Upper lobe of left lung (tissue), 6 donors: ENCODE measurements at regions not wholly inside any gene's neighbourhood (a gene's known extent, or its start where the extent isn't known, plus 50 kb on each side); places are given as distances from the start of the nearest gene placed in this dataset.

ENCODE experiments used
- ATAC-seq, 2 donors: fragments of 200-7000 bp; cut with Tn5 transposase; one replicate each; pipeline ENCODE4 v1.9.1; 2022; ENCODE audit warnings: mild to moderate bottlenecking in 2 of 2, moderate library complexity in 2 of 2; ENCODE audit not compliant: low FRiP score in 2 of 2
- DNase-seq, 2 donors: peaks; one replicate each; pipeline ENCODE4 v3.0.0-alpha.2; 2019 to 2020
- H3K27ac ChIP-seq, 4 donors: fragments of 200-600 bp; sonication (generic); one replicate each; pipeline ENCODE4 v1.5.1; 2016 to 2019
- H3K27me3 ChIP-seq, 4 donors: fragments of 200-600 bp; sonication (generic); one replicate each; pipeline ENCODE4 v1.5.1; 2017 to 2019
- H3K36me3 ChIP-seq, 4 donors: fragments of 200-600 bp; sonication (generic); one replicate each; pipeline ENCODE4 v1.5.1; 2016 to 2019
- H3K4me1 ChIP-seq, 4 donors: fragments of 200-600 bp; sonication (generic); one replicate each; pipeline ENCODE4 v1.5.1; 2018 to 2019
- H3K4me3 ChIP-seq, 4 donors: fragments of 200-600 bp; sonication (generic); one replicate each; pipeline ENCODE4 v1.5.1; 2017 to 2019; ENCODE audit warnings: mild to moderate bottlenecking in 2 of 4, moderate library complexity in 1 of 4
- H3K9me3 ChIP-seq, 4 donors: fragments of 200-600 bp; sonication (generic); one replicate each; pipeline ENCODE4 v1.5.1; 2018 to 2019
- CTCF ChIP-seq, 6 experiments: fragments of 450-650 bp in 4 of 6; fragments of 200-600 bp in 2 of 6; sonication (generic) in 2 of 6; IDR thresholded peaks; one replicate each; pipeline ENCODE4 v1.5.1; 2016 to 2019; ENCODE audit warnings: antibody characterized with exemption in 6 of 6
- EP300 ChIP-seq, 4 donors: sonication (generic); formaldehyde crosslinking; IDR thresholded peaks; one replicate each; pipeline ENCODE4 v1.5.1; 2017; ENCODE audit warnings: antibody characterized with exemption in 4 of 4, control low read depth in 2 of 4
- POLR2A ChIP-seq, 4 donors: fragments of 450-650 bp; IDR thresholded peaks; one replicate each; pipeline ENCODE4 v1.5.1; 2016 to 2017; ENCODE audit warnings: antibody characterized with exemption in 4 of 4, mild to moderate bottlenecking in 2 of 4
- POLR2AphosphoS5 ChIP-seq, 2 donors: sonication (generic); formaldehyde crosslinking; IDR thresholded peaks; one replicate each; pipeline ENCODE4 v1.5.1; 2017; ENCODE audit warnings: antibody characterized with exemption in 2 of 2
- WGBS, 2 donors: methylation state at CpG; one replicate each; pipeline ENCODE4 v1.1.5; 2017 to 2018; 5-methylcytosine and 5-hydroxymethylcytosine counted together
- donor health status: DM: no; HTN: no; CAD: no; lungs with moderate emphysema.
- donor health status: DM: no; HTN: yes; CAD: no; lungs with severe emphysema.

- H3K27me3 ChIP-seq: no peaks in the 10 kb centered on the region
- peaks cover 0 to 5% (median 1%) of the 10 kb centered on the region in 4 donors for H3K4me1 ChIP-seq
- DNase-seq: no peak
- peak overlapping the region in 3 of 4 donors; percentile 22 to 35 (median 24) for H3K27ac ChIP-seq
- H3K36me3 ChIP-seq: no peaks in the 10 kb centered on the region
- no peak for TF ChIP-seq CTCF (IDR thresholded peaks at IDR 0.05)
- no peak for ATAC-seq
- no peaks in the 10 kb centered on the region for H3K9me3 ChIP-seq
- no peak overlapping the region for H3K4me3 ChIP-seq
- 85 to 93% methylated on average over 6 of the region's 6 CpGs for WGBS, 2 donors
Observed at GRCh38 chr9:95757439-95757838, 118.1 kb upstream of the ERCC6L2 start.

- no peaks in the 10 kb centered on the region for H3K9me3 ChIP-seq
- H3K4me3 ChIP-seq: no peak overlapping the region
- WGBS, 2 donors: 46 to 49% methylated on average over 4 of the region's 4 CpGs
- ATAC-seq (peak in 1 of 2 donors; percentile 64), DNase-seq (no peak)
- no peaks in the 10 kb centered on the region for H3K36me3 ChIP-seq
- H3K4me1 ChIP-seq: peaks cover 0 to 8% (median 3%) of the 10 kb centered on the region in 4 donors
- TF ChIP-seq POLR2AphosphoS5 (IDR thresholded peaks at IDR 0.05) (no peak), POLR2A (IDR thresholded peaks at IDR 0.05) (no peak), CTCF (IDR thresholded peaks at IDR 0.05) (no peak), EP300 (IDR thresholded peaks at IDR 0.05) (no peak)
- peak overlapping the region in 3 of 4 donors; percentile 14 to 35 (median 22) for H3K27ac ChIP-seq
- no peaks in the 10 kb centered on the region for H3K27me3 ChIP-seq
Observed at GRCh38 chr9:95756986-95757385, 118.5 kb upstream of the ERCC6L2 start.

GRCh38 chr9:95756101-95756500, 119.4 kb upstream of the ERCC6L2 start:
- Histone ChIP-seq H3K27me3 (no peaks in the 10 kb centered on the region), H3K4me3 (no peak overlapping the region), H3K36me3 (no peaks in the 10 kb centered on the region), H3K4me1 (peaks cover 0 to 8% (median 3%) of the 10 kb centered on the region in 4 donors), H3K27ac (peak overlapping the region in 2 of 4 donors; percentile 7 to 23), H3K9me3 (no peaks in the 10 kb centered on the region)
- no peak for DNase-seq
- TF ChIP-seq POLR2A (IDR thresholded peaks at IDR 0.05) (no peak), POLR2AphosphoS5 (IDR thresholded peaks at IDR 0.05) (no peak), EP300 (IDR thresholded peaks at IDR 0.05) (no peak), CTCF (IDR thresholded peaks at IDR 0.05) (no peak)
- 93 to 100% methylated on average over 3 of the region's 3 CpGs for WGBS, 2 donors
- no peak for ATAC-seq

GRCh38 chr9:95755421-95755730, 120.1 kb upstream of the ERCC6L2 start:
- H3K4me3 ChIP-seq: no peak overlapping the region
- 96 to 98% methylated on average over 3 of the region's 3 CpGs for WGBS, 2 donors
- H3K27ac ChIP-seq: peak overlapping the region in 2 of 4 donors; percentile 7 to 23
- H3K4me1 ChIP-seq: peaks cover 0 to 8% (median 3%) of the 10 kb centered on the region in 4 donors
- no peaks in the 10 kb centered on the region for H3K27me3 ChIP-seq
- TF ChIP-seq EP300 (IDR thresholded peaks at IDR 0.05) (no peak), POLR2A (IDR thresholded peaks at IDR 0.05) (no peak), POLR2AphosphoS5 (IDR thresholded peaks at IDR 0.05) (no peak), CTCF (IDR thresholded peaks at IDR 0.05) (no peak)
- no peak for ATAC-seq
- H3K9me3 ChIP-seq: no peaks in the 10 kb centered on the region
- DNase-seq: no peak
- H3K36me3 ChIP-seq: no peaks in the 10 kb centered on the region

GRCh38 chr9:95754533-95755420, 120.7 kb upstream of the ERCC6L2 start:
- no peak for DNase-seq
- no peaks in the 10 kb centered on the region for H3K36me3 ChIP-seq
- peak overlapping the region in 2 of 4 donors; percentile 23 to 53 for H3K27ac ChIP-seq
- WGBS, 2 donors: 68 to 81% methylated on average over 15 of the region's 15 CpGs
- no peaks in the 10 kb centered on the region for H3K27me3 ChIP-seq
- no peak overlapping the region for H3K4me3 ChIP-seq
- ATAC-seq: no peak
- no peaks in the 10 kb centered on the region for H3K9me3 ChIP-seq
- peaks cover 0 to 8% (median 3%) of the 10 kb centered on the region in 4 donors for H3K4me1 ChIP-seq
- TF ChIP-seq EP300 (IDR thresholded peaks at IDR 0.05) (no peak), CTCF (IDR thresholded peaks at IDR 0.05) (no peak), POLR2A (IDR thresholded peaks at IDR 0.05) (no peak), POLR2AphosphoS5 (IDR thresholded peaks at IDR 0.05) (no peak)
